CD4-positive, alpha-beta T cell treated with Interleukin-6 at 100 ng/mL for 8 hours (primary cell): ENCODE measurements at regions not wholly inside any gene's neighbourhood (a gene's known extent, or its start where the extent isn't known, plus 50 kb on each side); places are given as distances from the start of the nearest gene placed in this dataset.

Source experiments
- DNase-seq: peaks from one replicate; pipeline ENCODE4 v3.0.0-alpha.2; 2020; ENCODE audit warnings: mixed read lengths, low spot score

DNA sequence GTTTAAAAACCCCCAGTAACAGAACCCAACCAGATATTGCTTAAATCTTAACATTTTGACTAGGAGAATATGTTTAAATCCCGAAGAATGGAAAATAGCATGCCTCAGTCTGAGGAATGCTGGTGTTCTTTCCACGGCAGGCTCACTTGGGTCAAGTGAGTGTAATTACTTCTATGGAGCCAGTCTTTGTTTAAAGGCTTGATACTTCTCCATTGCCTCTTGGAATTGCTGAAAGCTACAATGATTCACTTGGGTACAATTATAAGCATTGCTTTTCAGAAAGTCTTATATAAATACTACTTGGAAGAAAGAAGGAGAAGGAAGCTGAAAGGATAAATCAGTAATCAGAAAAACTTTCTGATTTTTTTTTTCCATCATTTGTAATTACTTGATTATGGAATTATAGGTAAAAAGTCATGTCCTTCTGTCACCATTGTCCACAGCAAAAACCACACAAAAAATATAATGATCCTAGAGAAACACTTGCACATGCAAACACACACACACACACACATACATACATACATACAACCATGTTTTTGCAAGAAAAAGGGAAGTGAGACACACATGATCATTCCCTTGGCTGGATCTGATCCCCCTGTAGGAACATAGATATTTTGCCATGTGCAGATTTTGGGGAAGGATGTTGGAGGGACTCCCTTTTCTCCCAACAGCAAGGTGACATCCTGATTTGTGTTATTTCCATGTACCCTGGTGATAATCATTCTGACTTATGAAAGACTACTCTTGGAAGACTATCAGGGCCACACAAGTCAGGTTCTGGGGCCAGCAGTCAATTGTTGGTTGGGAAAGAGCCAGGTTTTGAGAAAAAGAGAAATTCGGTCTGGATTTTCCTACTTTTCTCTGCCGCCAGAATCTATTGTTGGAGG lies 396.0 kb upstream of the BTBD3 start:
- DNase-seq = no peak

- no peak for DNase-seq
Observed at GRCh38 chr20:11522366-11522741, 395.3 kb upstream of the BTBD3 start.

DNA sequence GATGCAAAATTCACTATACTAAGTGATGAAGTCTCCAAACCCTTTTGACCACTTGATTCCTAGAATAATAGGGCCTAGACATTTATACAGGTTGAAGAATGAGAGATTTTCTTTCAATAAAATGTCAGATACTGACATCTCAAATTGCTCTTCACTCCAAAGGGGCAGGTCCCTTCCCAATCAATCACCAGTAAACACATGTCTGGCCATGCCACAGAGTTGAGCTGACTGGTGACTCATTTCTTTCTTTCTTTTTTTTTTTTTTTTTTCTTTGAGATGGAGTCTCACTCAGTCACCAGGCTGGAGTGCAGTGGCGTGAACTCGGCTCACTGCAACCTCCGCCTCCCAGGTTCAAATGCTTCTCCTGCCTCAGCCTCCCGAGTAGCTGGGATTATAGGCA lies 388.6 kb upstream of the BTBD3 start:
- no peak for DNase-seq

GRCh38 chr20:11537032-11537431 lies 380.7 kb upstream of the BTBD3 start:
- DNase-seq = no peak

- DNase-seq = no peak
Observed at GRCh38 chr20:11539450-11539849, 378.2 kb upstream of the BTBD3 start.

DNA sequence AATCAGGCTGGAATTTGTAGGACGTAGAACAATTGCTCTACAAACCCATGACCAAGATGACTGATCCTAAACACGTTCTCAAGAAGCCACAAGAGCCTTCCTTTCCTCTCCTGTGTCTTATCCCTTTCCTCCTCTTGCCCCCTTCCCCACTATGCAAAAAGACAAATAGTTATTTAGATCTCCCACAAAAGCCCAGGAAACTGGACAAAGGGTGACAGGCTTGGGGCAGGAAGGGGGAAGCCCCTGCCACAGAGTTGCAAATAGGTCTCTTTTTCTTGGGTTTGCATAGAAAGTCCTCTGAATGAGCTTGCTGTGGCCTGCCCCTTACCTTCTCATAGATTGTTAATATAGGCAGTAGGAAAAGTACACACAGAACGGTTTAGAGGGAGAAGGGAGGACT lies 377.1 kb upstream of the BTBD3 start:
- no peak for DNase-seq

GRCh38 chr20:11542645-11543044 lies 375.0 kb upstream of the BTBD3 start:
- no peak for DNase-seq

- peak; percentile 1 for DNase-seq
Observed at GRCh38 chr20:11544029-11544678, 373.5 kb upstream of the BTBD3 start.

GRCh38 chr20:11546939-11547338 lies 370.8 kb upstream of the BTBD3 start:
- no peak for DNase-seq

- no peak for DNase-seq
Observed at GRCh38 chr20:11549172-11550103, 368.3 kb upstream of the BTBD3 start.

- no peak for DNase-seq
Observed at GRCh38 chr20:11550657-11551338, 366.9 kb upstream of the BTBD3 start.

- no peak for DNase-seq
Observed at GRCh38 chr20:11551479-11551878, 366.2 kb upstream of the BTBD3 start.

DNA sequence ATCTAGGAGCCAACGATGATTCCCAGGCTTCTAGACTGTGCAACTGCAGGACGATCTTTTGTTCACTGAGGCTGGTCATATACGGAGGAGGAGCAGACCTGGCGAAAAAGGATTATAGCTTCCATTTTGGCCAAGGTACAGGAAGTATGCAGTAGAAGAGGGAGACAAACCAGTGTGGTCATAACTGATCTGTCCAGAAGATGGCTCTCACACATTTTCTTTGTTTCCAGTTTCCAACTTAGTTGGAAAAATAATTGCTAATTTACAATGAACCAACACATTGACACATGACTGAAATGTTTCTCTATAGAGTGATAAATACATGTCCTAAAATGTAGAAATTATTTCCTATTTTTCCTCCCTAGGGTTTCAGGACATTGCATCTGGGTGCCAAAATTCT lies 364.1 kb upstream of the BTBD3 start:
- no peak for DNase-seq

GRCh38 chr20:11555510-11555909 lies 362.2 kb upstream of the BTBD3 start:
- no peak for DNase-seq

- no peak for DNase-seq
Observed at GRCh38 chr20:11556410-11556809, 361.3 kb upstream of the BTBD3 start.

DNA sequence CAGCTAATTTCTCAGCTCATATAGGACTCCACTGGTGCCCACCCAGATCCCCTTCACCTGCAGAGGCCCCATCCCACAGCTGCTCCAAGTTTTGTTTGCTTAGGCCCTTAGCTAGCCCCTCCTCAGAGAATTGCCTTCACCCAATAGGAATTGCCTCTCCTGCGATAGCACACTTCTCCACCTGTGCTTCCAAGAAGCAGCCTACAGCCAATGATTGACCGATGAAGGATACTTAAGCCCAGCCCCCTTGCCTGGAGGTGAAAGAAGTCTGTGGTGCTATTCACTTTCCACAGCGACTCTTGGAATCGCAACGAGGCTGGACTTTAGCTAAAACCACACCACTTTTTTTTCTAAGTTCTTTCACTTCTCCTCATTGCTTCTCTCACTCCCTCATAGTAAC lies 353.2 kb upstream of the BTBD3 start:
- no peak for DNase-seq

GRCh38 chr20:11569163-11569562 lies 348.5 kb upstream of the BTBD3 start:
- no peak for DNase-seq

GRCh38 chr20:11573507-11573906 lies 344.2 kb upstream of the BTBD3 start:
- no peak for DNase-seq

DNA sequence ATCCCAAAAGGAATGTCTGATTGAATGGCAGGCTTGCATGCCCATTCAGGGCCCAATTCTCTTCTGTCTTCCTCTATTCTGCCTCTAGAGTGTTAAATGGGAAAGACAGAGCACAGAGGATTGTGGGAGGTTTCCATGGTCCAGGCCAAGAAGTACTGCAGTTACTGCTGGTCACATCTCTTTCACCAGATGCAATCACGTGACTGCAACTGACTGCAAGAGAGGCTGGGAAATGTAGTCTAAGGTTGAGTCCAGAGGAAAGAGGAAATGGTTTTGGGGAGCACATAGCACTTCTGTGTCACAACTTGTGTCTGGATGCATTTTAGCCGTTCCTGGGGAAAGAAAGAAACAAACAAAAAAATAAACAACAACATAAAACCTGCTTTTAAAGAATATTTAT lies 336.4 kb upstream of the BTBD3 start:
- no peak for DNase-seq

- no peak for DNase-seq
Observed at GRCh38 chr20:11582060-11582459, 335.6 kb upstream of the BTBD3 start.

- DNase-seq = no peak
Observed at GRCh38 chr20:11585752-11586352, 331.8 kb upstream of the BTBD3 start.

DNA sequence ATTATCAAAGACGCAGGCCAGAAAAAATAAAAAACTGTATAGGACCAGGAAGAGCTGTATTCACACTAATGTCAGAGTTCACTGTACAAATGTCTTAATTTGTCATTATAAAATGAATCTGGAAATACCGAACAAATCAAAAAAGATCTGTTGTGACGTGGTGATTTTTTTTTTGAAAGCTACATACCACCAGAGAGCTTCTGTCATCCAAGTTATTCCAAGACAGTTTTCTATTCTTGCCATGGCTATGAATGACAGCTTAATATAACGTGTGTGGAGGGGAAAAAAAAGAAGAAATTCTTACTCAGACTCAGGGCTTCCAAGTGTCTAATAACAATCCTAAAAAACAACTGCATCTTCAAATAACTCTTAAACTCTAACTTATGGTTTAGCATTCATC lies 328.8 kb upstream of the BTBD3 start:
- DNase-seq = no peak
